Mucosa of gallbladder (tissue), 1 donor: ENCODE measurements at regions not wholly inside any gene's neighbourhood (a gene's known extent, or its start where the extent isn't known, plus 50 kb on each side); places are given as distances from the start of the nearest gene placed in this dataset.
"Not testable (repeated sequence)": the region's sequence is repeated elsewhere in the genome, so short reads cannot be mapped to it uniquely, and the experiment has no call there.

Experiments used
- DNase-seq: peaks from one replicate; pipeline ENCODE4 v3.0.0-alpha.2; 2020; ENCODE audit warnings: low spot score
- donor health status: DM: no; HTN: no; CAD: no.

DNA sequence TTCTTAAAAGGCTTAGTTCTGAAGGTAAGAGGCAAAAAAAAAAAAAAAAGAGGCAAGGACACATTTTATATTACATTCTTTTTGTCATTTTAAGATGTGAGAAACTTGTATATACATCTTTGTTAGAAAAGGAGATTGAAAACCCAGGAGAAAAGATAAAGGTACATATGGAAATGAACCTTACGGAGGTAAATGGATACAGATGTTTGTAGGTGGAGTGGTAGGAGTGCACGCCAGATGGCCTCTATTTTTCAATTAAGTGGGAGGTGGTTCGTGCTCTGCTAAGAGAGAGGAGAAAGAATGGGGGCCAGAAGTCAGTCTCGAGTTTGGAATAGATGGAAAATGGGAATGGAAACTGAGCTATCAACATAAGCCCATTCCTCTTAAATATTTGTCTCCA is 622.5 kb upstream of the GHITM start:
- DNase-seq, result no peak

DNA sequence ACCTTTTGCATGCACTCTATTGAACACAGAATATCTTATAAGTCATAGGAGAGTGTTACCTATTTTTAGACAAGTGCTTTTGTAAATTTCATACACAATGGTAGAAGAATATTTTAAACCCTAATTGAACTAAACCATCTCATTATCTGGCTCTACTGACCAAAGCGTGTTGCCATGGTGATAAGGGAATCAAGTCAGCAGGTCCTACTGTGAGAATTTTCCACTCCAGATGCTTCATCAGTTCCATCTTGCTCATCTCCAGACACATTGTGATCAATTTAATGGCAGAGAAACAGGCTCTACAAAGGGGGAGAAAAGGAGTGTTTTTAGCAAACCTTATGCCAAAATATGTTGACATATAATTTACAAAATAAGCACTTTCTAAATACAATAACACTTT is 621.9 kb upstream of the GHITM start:
- DNase-seq, result no peak

GRCh38 chr10:83518779-83519178 is 620.5 kb upstream of the GHITM start:
- no peak for DNase-seq

DNA sequence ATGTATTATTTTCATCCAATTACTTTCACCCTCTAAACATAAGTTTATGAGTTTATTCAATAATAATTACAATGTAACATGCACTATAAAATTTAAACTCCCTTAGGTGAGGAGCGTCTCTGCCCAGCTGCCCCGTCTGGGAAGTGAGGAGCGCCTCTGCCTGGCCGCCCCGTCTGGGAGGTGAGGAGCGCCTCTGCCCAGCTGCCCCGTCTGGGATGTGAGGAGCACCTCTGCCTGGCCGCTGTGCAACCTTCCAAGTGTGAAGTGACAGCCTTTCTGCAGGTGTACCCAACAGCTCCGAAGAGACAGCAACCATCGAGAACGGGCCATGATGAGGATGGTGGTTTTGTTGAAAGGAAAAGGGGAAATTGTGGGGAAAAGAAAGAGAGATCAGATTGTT is 618.9 kb upstream of the GHITM start:
- DNase-seq, result not testable (repeated sequence)

GRCh38 chr10:83522456-83522855 is 616.9 kb upstream of the GHITM start:
- DNase-seq, result no peak

- no peak for DNase-seq
Observed at GRCh38 chr10:83522881-83523386, 616.4 kb upstream of the GHITM start.

DNA sequence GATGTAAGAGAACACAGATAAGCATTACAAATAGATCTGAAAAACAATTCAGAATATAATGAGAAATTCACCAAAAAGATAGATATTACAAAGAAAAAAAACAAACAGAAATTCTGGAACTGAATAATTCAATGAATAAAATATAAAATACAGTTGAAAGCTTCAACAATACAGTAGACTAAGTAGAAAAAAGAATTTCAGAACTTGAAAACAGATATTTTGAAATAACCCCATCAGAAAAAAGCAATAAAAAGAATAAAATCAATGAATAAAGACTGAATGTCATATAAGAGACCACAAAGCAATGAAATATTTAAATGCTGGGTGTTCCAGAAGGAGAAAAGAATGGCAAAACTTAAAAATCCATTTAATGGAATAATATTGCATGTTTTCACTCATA is 611.4 kb upstream of the GHITM start:
- DNase-seq, result no peak

DNA sequence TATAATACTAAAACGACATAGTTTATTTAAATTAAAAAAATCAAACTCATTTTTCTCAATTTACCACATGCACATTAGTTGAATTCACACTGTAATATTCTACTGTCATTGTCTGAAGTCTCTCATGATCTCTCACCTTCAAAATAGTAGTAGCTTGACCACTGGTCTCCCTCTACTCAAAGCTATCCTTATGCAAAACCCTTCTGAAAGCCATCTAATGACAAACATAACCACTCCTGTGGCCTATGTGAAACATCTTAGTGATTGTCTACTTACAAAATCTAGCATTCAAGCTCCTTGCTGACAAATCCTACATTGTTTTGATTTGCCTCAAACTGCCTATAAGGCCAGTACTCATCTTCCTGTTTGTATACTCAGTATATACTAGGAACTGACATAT is 606.0 kb upstream of the GHITM start:
- no peak for DNase-seq

DNA sequence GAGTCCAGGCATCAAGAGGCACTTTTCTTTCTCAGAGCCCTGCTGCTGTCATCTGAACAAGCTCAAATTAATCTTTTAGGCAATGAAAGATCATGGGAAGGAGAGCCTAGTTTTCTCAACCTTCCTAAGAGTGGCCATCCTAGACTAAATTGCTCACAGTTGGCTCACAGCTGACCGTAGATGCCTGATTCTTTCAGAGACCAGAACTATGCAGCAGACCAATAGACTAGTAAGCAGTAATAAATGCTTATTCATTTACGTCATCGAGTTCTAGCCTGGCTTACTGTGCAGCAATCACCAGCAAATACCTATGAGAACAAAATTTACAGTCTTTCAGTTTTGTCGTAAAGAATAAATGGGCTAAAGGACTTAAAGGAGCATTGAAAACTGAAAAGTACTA is 602.9 kb upstream of the GHITM start:
- DNase-seq, result no peak

GRCh38 chr10:83538047-83538446 is 601.3 kb upstream of the GHITM start:
- no peak for DNase-seq

DNA sequence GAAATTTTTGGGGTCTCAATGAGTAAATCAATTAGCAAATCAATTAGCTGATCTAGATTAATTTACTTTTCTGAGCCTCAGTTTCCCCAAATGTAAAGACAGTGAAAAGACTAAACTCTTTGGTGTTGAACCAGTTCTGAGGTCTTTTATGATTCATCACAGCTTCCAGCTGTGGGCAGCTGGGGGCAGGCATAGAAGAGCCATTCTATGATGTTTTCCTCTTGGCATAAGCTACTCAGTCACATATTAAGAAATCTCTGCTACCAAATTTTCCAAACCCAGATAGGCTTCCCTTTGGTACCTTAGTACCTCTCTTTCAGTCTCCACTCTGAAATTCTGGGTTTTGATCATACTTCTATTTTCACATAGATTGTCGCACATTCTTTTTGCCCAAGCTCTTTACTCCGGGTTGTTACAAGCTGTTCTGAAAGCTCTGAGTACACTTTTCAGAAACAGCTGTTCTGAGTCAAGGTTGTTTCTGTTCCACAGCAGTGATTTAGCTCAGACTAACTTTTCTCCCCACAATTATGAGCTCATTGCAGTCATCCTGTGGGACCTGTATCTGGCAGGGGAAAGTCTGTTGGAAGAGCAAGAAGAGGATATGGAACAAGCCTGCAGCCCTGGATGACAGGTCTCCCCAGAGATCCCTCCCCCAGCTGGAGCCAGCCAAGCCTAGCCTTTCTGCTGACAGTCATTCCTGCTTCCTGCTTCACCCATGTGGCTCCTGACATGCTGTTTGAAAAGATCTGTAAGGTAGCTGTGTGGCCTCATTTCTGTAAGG is 599.6 kb upstream of the GHITM start:
- DNase-seq, result peak; percentile 27

DNA sequence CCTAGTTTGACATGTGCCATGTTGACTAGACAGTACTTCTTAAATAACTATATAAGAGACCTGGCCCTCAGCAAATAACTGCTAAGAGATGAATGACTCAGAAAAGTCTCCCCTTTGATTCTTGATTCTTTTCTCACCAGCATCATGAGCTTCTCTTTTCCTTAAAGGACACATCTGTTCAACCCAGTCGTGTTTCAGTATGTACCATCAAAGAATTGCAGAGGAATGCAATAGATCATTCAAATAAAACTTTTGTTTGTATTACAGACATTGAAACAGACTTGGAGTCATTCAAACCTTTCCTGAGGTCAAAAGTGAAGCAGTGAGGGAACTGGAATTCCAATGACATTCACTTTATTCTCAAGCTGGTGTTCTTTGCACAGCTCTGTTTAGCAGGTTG is 598.3 kb upstream of the GHITM start:
- no peak for DNase-seq

DNA sequence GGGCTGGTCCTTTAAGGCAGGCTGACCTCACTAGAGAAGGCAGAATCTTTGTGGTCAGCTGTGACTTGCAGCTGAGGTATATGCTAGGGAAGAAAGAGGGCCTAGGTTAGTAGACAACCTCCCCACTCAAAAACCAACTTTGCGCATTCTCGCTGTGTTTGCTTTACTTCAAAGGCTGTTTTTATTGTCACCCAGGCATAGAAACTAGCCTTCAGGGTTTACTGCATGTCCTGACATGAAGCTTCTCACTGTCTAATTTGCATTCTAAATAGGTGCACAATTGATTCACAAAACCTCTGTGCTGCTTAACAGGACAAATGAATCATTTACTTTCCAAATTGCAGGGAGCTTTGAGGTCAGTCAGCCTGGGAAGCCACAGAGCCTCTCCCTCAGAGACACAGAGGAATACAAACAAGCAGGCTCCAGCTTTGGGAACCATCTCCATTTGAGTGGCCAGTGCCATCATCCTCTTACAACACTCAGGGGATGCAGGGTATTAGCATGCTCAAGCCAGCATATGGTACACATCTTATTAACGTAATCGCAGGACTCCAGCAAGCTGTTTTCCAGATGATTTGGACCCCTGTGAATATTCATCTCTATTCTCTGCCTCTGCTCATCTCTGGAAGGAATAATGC is 596.4 kb upstream of the GHITM start:
- DNase-seq, result no peak

DNA sequence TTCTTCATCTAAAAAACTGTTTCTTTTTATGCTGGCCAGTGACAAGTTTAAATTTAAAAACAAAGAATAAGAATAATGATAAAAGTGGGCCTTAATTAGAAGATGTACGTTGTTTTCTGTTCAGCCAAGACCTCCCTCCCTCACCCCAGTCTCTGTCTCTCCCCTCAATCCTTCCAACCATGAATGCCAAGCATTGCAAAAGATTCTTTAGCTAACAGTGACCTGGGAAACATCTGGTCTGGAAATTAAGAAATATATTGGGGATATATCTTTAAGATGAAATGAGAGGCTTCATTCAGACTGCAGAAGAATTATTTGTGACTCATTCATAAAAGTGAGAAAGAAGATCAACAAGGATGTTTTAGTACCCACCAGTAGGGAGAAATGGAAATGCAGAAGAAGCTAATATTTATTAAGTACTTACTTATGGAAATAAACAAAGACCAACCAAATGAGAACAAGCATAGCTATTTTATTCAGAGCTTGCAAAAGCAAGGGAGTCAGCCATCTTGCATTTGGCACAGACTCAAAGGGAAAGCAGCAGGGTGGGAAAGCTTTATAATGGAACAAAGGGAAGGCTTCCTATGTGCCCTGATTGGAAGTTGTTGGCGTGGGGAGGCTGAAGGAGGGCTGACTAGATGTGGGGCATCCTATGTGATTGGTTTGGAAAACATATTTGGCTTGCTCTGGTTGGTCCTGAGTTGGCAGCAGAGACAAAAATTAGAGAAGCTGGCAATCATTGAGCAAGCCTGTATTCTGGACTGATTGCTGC is 595.4 kb upstream of the GHITM start:
- no peak for DNase-seq

DNA sequence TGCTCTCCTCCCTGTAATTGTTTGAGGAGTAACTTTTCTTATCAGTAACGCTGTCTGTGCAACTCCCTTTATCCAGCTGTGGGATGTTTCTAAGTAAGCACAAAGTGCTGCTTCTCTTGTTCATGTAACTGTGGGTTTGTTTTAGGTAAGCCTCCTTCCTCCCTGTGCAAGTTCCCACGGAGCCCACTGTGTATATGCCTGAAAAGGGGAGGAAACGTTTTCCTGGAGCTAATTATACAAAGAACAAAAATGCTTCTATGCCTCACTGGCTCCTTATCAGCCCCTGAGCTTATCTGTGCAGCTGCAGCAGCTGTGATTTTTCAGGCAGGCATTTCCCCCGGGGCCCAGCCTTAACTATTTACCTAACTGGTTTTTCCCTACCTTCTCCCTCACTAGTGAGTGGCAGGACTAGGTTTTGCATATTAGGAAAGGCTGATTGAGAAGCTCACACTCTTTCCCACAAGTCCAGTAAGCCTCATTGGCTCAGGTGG is 593.4 kb upstream of the GHITM start:
- DNase-seq, result no peak

- not testable (repeated sequence) for DNase-seq
Observed at GRCh38 chr10:83551190-83551589, 588.1 kb upstream of the GHITM start.

DNA sequence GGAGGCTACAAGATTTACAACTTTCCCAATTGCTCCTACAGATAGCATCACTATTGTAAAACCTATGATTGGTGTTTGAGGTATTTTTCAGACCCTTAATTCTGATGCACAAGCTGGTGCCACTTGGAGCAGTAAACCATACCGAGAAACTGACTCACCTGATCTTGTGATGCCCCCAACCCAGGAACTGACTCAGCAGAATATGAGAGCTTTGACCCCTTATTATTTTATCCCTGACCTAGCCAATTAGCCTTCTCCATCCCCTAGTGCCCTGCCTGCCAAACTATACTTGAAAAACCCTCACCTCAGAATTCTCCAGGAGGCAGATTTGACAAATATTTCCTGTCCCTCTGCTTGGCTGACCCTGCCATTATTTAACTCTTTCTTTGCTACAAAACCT is 585.9 kb upstream of the GHITM start:
- DNase-seq, result no peak

DNA sequence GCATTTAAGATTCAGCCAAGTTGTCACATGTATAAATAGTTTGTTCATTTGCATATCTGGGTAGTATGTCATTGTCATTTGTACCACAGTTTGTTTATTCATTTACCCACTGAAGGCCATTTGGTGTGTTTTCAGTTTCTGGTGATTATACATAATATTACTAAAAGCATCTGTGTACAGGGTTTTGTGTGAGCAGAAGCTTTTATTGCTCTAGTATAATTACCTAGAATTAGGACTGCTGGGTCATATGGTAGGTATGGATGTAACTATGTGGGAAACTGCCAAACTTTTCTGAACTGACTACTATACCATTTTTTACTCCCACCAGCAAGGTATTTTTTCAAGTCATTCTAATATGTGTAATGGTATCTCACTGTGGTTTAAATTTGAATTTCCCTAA is 584.0 kb upstream of the GHITM start:
- DNase-seq, result no peak

DNA sequence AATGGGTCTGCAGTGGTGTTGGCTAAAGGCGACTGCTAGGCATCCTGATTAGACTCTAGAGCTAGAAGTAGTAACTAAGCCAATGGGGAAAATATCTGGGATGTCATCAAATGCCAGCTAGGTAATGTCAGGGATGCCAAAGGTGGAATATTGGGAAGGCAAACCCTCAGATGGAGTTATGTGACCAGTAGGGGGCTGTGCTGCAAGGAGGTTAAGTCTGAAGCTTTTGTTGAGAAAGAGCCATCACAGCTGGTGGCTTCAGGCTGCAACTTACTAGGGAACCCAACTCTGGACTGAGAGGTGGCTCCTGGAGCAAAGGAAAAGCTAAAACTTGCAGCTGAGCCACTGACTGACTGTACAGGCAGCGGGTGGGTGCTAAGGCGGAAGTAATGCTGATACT is 576.9 kb upstream of the GHITM start:
- DNase-seq, result no peak

GRCh38 chr10:83564889-83565588 is 574.3 kb upstream of the GHITM start:
- DNase-seq, result no peak

DNA sequence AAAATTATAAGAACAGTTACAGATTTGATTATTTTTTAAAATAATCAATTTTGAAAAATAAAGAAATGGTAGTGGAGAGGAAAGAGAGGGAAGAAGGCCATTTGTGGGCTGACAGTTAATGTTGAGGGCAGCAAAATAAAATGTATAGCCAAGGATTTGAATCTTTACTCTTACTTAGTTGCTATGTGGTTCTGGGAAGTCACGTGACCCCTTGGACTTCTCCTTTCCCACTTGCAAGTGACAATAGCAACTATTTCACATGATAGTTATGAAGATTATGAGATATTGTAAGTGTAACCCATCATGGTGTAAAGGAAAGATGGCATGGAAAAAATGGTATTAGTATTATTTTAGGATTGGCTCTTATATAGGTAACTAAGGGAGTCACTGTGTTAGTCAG is 567.3 kb upstream of the GHITM start:
- no peak for DNase-seq

GRCh38 chr10:83574770-83575169 is 564.5 kb upstream of the GHITM start:
- no peak for DNase-seq
